Esophagus squamous epithelium (tissue), 4 donors: ENCODE measurements at regions not wholly inside any gene's neighbourhood (a gene's known extent, or its start where the extent isn't known, plus 50 kb on each side); places are given as distances from the start of the nearest gene placed in this dataset.

ENCODE experiments used
- POLR2A ChIP-seq, 4 donors: fragments of 450-650 bp; IDR thresholded peaks; one replicate each; pipeline ENCODE4 v1.6.1; 2017; ENCODE audit warnings: antibody characterized with exemption in 4 of 4, mild to moderate bottlenecking in 4 of 4, moderate library complexity in 3 of 4
- TF ChIP-seq, protein P1 (sequence below), 6 experiments: fragments of 450-650 bp in 4 of 6; fragments of 200-600 bp in 2 of 6; sonication (generic) in 2 of 6; IDR thresholded peaks; one replicate each; pipeline ENCODE4 v1.5.1; 2016 to 2019; ENCODE audit warnings: antibody characterized with exemption in 6 of 6, mild to moderate bottlenecking in 4 of 6, moderate library complexity in 4 of 6

DNA sequence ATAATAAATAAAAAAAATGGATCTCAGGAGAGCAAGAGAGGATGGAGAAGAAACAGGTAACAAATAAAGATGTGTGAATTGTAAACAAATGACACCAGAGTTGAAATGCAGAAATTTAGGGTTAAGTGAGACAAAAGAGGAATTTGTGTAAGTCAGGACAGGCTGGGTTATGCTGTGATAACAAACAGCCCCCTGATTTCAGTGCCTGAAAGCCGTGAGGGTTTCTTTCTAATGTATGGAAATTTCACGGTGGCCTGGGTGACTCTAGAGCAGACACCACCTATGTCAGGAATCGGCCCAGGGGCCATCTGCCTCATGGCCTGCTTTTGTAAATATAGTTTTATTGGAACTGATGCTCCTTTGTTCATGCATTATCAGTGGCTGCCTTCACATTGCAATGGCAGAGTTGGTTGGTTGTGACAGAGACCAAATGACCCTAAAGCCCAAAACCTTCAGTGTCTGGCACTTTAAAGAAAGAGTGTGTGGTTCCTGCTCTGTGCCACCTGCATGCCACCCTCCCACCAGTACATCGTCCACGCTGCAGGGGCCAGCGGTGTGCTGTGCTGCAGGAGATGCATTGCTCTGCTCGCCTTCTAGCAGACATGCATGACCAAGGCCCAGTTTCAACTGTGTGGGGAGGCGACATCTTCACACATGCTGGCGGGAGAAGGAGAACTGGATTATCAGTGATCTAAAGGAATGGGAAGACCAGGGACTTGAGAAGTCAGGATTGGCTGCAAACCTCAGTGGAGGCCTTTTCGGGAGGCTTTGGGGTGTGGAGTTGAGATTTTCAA, 221.2 kb upstream of the APCDD1 start:
- no peak for TF ChIP-seq POLR2A (IDR thresholded peaks at IDR 0.05)
- TF ChIP-seq, protein P1, sequence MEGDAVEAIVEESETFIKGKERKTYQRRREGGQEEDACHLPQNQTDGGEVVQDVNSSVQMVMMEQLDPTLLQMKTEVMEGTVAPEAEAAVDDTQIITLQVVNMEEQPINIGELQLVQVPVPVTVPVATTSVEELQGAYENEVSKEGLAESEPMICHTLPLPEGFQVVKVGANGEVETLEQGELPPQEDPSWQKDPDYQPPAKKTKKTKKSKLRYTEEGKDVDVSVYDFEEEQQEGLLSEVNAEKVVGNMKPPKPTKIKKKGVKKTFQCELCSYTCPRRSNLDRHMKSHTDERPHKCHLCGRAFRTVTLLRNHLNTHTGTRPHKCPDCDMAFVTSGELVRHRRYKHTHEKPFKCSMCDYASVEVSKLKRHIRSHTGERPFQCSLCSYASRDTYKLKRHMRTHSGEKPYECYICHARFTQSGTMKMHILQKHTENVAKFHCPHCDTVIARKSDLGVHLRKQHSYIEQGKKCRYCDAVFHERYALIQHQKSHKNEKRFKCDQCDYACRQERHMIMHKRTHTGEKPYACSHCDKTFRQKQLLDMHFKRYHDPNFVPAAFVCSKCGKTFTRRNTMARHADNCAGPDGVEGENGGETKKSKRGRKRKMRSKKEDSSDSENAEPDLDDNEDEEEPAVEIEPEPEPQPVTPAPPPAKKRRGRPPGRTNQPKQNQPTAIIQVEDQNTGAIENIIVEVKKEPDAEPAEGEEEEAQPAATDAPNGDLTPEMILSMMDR (IDR thresholded peaks at IDR 0.05) = no peak
